HG03571 (cell line): ENCODE measurements at regions not wholly inside any gene's neighbourhood (a gene's known extent, or its start where the extent isn't known, plus 50 kb on each side); places are given as distances from the start of the nearest gene placed in this dataset.
"Not testable (repeated sequence)": the region's sequence is repeated elsewhere in the genome, so short reads cannot be mapped to it uniquely, and the experiment has no call there.

Experiments
- ATAC-seq: cut with Tn5 transposase; IDR thresholded peaks from one replicate; pipeline ENCODE4 v1.9.1; 2021; ENCODE audit not compliant: unreplicated experiment

GRCh38 chr5:158045696-158046095 lies 186.8 kb upstream of the CLINT1 start:
- ATAC-seq, result no peak

GRCh38 chr5:158039911-158040347 lies 181.0 kb upstream of the CLINT1 start:
- ATAC-seq, result no peak

GRCh38 chr5:158039441-158039840 lies 180.5 kb upstream of the CLINT1 start:
- no peak for ATAC-seq

- ATAC-seq, result not testable (repeated sequence)
Measured at GRCh38 chr5:158036983-158037595, 178.1 kb upstream of the CLINT1 start.

- not testable (repeated sequence) for ATAC-seq
Measured at GRCh38 chr5:158034586-158034985, 175.6 kb upstream of the CLINT1 start.

- no peak for ATAC-seq
Measured at GRCh38 chr5:158033724-158034123, 174.8 kb upstream of the CLINT1 start.

GRCh38 chr5:158033076-158033475 lies 174.1 kb upstream of the CLINT1 start:
- no peak for ATAC-seq

- no peak for ATAC-seq
Measured at GRCh38 chr5:158032246-158032645, 173.3 kb upstream of the CLINT1 start.

- ATAC-seq, result no peak
Measured at GRCh38 chr5:158027806-158028775, 169.1 kb upstream of the CLINT1 start.

GRCh38 chr5:158026304-158027031 lies 167.5 kb upstream of the CLINT1 start:
- ATAC-seq, result no peak

- no peak for ATAC-seq
Measured at GRCh38 chr5:158023266-158023665, 164.3 kb upstream of the CLINT1 start.

GRCh38 chr5:158022837-158023236 lies 163.9 kb upstream of the CLINT1 start:
- no peak for ATAC-seq

- ATAC-seq, result no peak
Measured at GRCh38 chr5:158022393-158022792, 163.4 kb upstream of the CLINT1 start.

GRCh38 chr5:158020555-158021418 lies 161.8 kb upstream of the CLINT1 start:
- ATAC-seq, result no peak

GRCh38 chr5:158017469-158017868 lies 158.5 kb upstream of the CLINT1 start:
- no peak for ATAC-seq

GRCh38 chr5:158014372-158014771 lies 155.4 kb upstream of the CLINT1 start:
- no peak for ATAC-seq

- ATAC-seq, result no peak
Measured at GRCh38 chr5:158013939-158014338, 155.0 kb upstream of the CLINT1 start.

GRCh38 chr5:158013303-158013702 lies 154.4 kb upstream of the CLINT1 start:
- no peak for ATAC-seq

- no peak for ATAC-seq
Measured at GRCh38 chr5:158011422-158011821, 152.5 kb upstream of the CLINT1 start.

GRCh38 chr5:158010831-158011230 lies 151.9 kb upstream of the CLINT1 start:
- ATAC-seq, result no peak

GRCh38 chr5:158007336-158007735 lies 148.4 kb upstream of the CLINT1 start:
- ATAC-seq, result no peak
